ENCODE measurements at regions not wholly inside any gene's neighbourhood (a gene's known extent, or its start where the extent isn't known, plus 50 kb on each side); places are given as distances from the start of the nearest gene placed in this dataset.

GRCh38 chr2:143852759-143853158 is 667.2 kb downstream of the ZEB2 start:
- no peak for DNase-seq
- H3K36me3 Mint-ChIP-seq, result no peaks in the 10 kb centered on the region
- peaks cover 0 to 5% (median 3%) of the 10 kb centered on the region in 3 donors for H3K27me3 Mint-ChIP-seq (ENCODE audit: low read depth in 3 of 3)
- no peak overlapping the region for H3K4me3 ChIP-seq (replicated peaks in 1 of 3; ENCODE audit: low read depth in 2 of 3, low read length in 3 of 3)
- H3K4me1 ChIP-seq (ENCODE audit: control insufficient read depth in 1 of 2, insufficient read depth in 2 of 2, low read length in 2 of 2), result no peaks in the 10 kb centered on the region
- no peaks in the 10 kb centered on the region for H3K4me1 Mint-ChIP-seq
- H3K9ac ChIP-seq (ENCODE audit: insufficient read depth, low read length, poor library complexity, severe bottlenecking), result no peak overlapping the region
- H2AFZ ChIP-seq (ENCODE audit: insufficient read depth, low read depth, low read length, poor library complexity, severe bottlenecking), result no peak overlapping the region
- H3K79me2 ChIP-seq (ENCODE audit: insufficient read depth, low read length), result no peaks in the 10 kb centered on the region
- H3K27ac ChIP-seq (ENCODE audit: low read depth in 1 of 2, low read length in 2 of 2), result no peak overlapping the region
- intact Hi-C loops (cut with micrococcal nuclease), result no loop called here
- H3K9me3 ChIP-seq (replicated peaks in 1 of 2; ENCODE audit: control insufficient read depth in 1 of 2, insufficient read depth in 1 of 2, low read length in 2 of 2), result no peaks in the 10 kb centered on the region
- H3K27ac Mint-ChIP-seq, result no peak overlapping the region
- TF ChIP-seq CTCF (IDR thresholded peaks at IDR 0.05), result no peak
- H3K4me3 Mint-ChIP-seq, result no peak overlapping the region
- no peaks in the 10 kb centered on the region for H3K36me3 ChIP-seq (replicated peaks in 1 of 2; ENCODE audit: control insufficient read depth in 1 of 2, insufficient read depth in 2 of 2, low read length in 2 of 2)
- H3K9me3 Mint-ChIP-seq, result peaks cover 0 to 5% (median 1%) of the 10 kb centered on the region in 7 donors
- 83% methylated on average over 2 of the region's 4 CpGs for WGBS (ENCODE audit: insufficient coverage)
- H4K20me1 ChIP-seq (ENCODE audit: insufficient read depth, low read length), result no peaks in the 10 kb centered on the region
- no peaks in the 10 kb centered on the region for H3K27me3 ChIP-seq (ENCODE audit: control insufficient read depth in 2 of 2, insufficient read depth in 2 of 2, low read length in 2 of 2)
- no peak overlapping the region for H3K4me2 ChIP-seq (replicated peaks; ENCODE audit: extremely low read depth, low read length, poor library complexity, severe bottlenecking)

GRCh38 chr2:143850084-143850483 is 669.8 kb downstream of the ZEB2 start:
- H3K9me3 ChIP-seq (replicated peaks in 1 of 2; ENCODE audit: control insufficient read depth in 1 of 2, insufficient read depth in 1 of 2, low read length in 2 of 2), result no peaks in the 10 kb centered on the region
- Mint-ChIP-seq H3K27me3 (ENCODE audit: low read depth in 3 of 3) (peaks cover 0 to 5% (median 3%) of the 10 kb centered on the region in 3 donors), H3K4me1 (no peaks in the 10 kb centered on the region), H3K36me3 (no peaks in the 10 kb centered on the region), H3K4me3 (no peak overlapping the region), H3K27ac (no peak overlapping the region), H3K9me3 (peaks cover 0 to 3% (median 0%) of the 10 kb centered on the region in 7 donors)
- no CpG with 5 or more reads among the region's 3 CpGs for WGBS (ENCODE audit: insufficient coverage)
- no peaks in the 10 kb centered on the region for H3K4me1 ChIP-seq (ENCODE audit: control insufficient read depth in 1 of 2, insufficient read depth in 2 of 2, low read length in 2 of 2)
- no peak for TF ChIP-seq CTCF (IDR thresholded peaks at IDR 0.05)
- H3K27me3 ChIP-seq (ENCODE audit: control insufficient read depth in 2 of 2, insufficient read depth in 2 of 2, low read length in 2 of 2), result no peaks in the 10 kb centered on the region
- no peak overlapping the region for H2AFZ ChIP-seq (ENCODE audit: insufficient read depth, low read depth, low read length, poor library complexity, severe bottlenecking)
- intact Hi-C loops (cut with micrococcal nuclease), result no loop called here
- no peak overlapping the region for H3K4me2 ChIP-seq (replicated peaks; ENCODE audit: extremely low read depth, low read length, poor library complexity, severe bottlenecking)
- no peaks in the 10 kb centered on the region for H3K79me2 ChIP-seq (ENCODE audit: insufficient read depth, low read length)
- H3K36me3 ChIP-seq (replicated peaks in 1 of 2; ENCODE audit: control insufficient read depth in 1 of 2, insufficient read depth in 2 of 2, low read length in 2 of 2), result no peaks in the 10 kb centered on the region
- no peaks in the 10 kb centered on the region for H4K20me1 ChIP-seq (ENCODE audit: insufficient read depth, low read length)
- no peak overlapping the region for H3K27ac ChIP-seq (ENCODE audit: low read depth in 1 of 2, low read length in 2 of 2)
- no peak overlapping the region for H3K9ac ChIP-seq (ENCODE audit: insufficient read depth, low read length, poor library complexity, severe bottlenecking)
- H3K4me3 ChIP-seq (replicated peaks in 1 of 3; ENCODE audit: low read depth in 2 of 3, low read length in 3 of 3), result no peak overlapping the region
- DNase-seq, result no peak

Measured in CD14-positive monocyte (primary cell).